Forelimb muscle (tissue), 1 donor: ENCODE measurements at regions not wholly inside any gene's neighbourhood (a gene's known extent, or its start where the extent isn't known, plus 50 kb on each side); places are given as distances from the start of the nearest gene placed in this dataset.
A peak's percentile ranks its signal among the peaks of the same experiment; 100 is the strongest.

Source experiments
- DNase-seq: peaks from one replicate; pipeline ENCODE4 v3.0.0-alpha.2; 2013; ENCODE audit warnings: low read depth

DNA sequence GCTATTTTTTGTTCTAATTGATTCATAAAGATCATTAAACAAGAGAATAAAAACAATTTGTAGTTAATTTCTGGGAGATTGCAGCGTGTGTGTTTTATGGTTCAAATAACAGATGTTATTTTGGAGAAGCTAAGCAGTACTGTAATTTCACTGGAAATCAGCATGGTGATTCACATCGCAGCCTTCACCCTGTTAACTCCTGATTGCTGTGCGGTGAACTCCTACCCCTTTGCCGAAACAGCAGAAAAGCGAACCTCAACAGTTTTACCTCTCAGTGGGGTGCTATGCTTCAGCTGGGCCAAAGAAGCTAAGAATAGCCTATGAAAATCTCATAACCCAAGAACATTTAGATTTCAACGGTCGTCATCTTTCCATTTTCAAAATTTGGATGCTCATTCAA is 441.5 kb upstream of the RARB start:
- no peak for DNase-seq

DNA sequence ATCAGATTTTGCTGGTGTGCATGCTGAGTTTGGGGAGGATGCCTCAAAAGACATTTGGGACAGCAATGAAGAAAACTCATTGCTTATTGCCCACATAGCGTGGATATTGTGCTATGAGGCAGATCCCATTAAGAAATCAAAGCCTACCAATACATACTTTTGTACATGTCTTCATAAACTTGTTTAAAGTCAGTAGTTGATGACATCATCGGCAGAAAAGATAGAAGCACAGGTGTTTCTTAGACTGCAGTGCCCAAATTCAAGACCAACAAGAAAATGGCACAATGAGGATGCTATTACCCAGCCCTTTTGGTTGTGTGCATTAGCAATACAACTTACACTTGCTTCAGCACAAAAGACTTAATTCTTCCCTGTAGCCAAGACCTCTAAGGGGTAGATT is 428.7 kb upstream of the RARB start:
- no peak for DNase-seq

DNA sequence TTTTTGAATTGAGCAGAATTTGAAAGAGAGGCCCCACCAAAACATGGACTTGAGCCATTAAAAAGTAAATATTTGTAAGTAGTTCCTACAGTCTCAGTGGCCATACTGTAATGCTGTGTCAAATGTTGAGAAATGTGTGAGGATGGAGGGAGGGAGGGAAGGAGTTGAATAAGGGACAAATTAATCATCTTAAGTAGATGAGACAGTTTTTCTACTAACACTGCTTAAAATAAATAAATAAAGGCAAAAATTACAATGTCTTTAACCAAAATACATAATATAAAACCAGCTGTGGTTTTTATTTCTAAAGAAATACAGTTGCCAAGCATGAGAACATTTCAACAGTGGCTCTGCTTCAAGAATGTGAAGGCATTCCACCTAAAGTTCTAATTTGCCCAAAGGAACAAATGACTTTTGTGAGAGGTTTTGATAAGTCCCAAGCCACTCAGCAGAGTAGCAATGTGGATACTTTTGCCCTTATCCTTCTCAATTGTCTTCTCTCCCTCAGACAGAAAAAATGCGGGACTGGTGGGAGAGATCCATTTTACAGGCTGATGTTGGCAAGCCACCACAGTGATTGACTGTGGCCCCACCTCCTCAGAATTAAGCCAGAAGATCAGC is 427.0 kb upstream of the RARB start:
- DNase-seq, result peak; percentile 39

DNA sequence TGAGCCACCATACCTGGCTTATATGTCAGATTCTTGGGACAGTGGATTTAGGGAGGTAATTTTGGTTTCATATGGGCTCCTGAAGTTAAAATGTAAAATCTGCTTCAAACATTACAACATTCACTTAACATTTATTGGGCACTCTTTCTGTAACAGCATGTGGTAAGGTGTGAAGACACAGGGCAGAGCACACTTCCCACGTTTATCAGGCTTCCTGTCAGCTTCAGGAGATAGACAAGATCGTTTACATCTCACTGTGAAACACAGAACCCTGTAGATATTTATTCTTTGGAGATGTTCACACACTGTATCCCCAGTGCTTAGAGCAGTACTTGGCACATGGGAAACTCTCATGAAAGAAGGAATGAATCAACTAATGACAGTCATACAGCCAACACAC is 426.0 kb upstream of the RARB start:
- DNase-seq, result no peak

DNA sequence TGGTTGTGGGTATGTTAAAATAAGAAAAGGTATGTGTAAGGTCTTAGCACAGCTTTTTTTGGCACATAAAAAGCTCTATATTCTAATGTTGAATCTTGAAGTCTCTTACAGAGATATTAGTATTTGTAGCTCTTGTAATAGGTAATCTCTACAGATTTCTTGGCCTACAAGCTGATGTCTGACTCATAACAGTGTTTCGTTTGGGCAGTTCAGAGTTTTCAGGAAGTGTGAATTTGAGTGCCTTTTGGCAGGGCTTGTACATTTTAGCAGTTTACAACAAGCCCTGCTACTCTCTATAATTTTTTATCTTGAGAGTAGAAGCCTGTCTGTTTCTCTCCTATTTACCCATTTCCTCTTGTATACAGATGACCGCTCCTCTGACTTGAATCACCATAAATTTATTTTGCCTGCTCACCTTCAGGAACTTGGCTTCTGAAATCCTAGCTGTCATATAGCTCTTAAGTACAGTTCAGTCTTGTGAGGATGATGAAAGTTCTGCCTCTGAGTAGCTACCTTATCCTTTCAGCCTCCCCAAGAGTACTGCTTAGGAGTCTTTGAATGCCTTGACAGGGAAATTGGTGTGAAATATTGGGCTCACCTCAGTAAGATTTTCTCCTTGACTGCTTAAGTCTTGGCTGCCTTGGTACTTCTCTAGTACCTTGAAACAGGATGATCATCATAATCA is 419.9 kb upstream of the RARB start:
- peak; percentile 49 for DNase-seq

DNA sequence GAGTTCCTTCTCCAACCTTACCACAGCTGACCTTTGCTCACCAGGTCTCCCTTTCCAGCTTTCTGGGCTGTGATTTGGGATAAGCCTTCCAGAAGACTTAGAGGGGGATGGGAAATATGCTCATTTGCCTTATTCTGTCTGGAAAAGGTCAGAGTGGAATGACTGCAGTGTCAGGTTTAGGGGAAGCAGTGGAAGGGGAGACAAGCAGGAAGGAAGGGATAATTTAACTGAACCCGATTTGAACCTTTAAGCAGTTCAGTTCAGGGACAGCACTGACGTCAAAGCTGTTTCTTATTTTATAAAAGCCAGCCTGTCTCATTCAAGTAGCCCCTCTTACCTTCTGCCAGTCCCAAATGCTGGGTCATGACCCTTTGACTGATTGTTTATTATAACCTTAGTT is 418.4 kb upstream of the RARB start:
- no peak for DNase-seq

DNA sequence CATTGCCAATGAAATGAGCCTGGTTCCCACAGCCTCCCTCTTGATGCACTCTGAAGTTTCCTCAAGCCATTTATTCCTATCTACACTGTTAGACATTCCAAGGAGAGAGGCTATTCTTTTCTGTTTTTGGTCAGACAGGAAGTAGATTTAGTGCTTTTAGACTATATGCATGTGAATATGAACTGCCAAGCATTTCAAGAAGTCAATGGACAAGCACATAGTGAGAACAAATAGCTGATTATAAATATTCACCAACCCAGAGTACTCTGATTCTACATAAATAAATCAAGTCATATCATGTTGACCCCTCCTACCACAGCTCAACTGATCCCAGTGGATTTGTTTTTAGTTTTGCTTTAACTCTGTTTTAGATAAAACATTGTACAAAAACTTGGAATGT is 412.5 kb upstream of the RARB start:
- DNase-seq, result no peak

DNA sequence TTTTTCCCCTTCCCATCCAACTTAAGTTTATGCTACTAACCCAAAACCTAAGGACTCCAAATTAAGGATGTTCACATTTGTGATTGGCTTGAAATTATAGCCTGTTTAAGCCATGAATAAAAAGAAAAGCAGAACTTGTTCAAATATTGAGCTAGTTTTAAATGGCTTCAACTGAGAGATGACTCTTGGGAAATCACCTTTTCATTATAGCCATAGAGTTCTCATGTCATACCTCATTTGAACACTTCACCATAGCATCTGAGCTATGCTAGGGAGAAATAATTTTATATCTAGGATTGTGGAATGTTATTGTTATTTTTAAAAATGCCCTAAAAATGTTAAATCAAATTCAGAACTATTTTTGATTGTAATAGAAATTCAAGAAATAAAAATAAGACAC is 409.2 kb upstream of the RARB start:
- DNase-seq, result no peak

DNA sequence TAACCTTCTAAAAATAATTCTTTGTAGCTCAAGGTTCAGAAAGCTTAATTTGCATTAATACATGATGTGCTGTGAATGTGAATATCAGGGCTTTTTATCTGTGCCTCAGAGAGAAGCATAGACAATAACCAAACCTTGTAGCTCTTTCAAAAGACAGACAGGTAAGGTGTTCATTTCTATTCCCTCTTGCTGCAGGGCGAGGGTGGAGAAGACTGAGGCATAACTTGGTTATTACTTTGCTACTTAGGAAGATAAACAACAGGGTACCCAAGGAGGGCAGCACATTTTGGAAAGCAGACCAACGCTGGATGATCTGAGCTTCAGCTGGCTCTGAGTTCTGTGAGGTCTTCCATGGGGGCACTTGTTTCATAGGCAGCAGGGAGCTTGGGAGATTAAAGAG is 408.6 kb upstream of the RARB start:
- no peak for DNase-seq

DNA sequence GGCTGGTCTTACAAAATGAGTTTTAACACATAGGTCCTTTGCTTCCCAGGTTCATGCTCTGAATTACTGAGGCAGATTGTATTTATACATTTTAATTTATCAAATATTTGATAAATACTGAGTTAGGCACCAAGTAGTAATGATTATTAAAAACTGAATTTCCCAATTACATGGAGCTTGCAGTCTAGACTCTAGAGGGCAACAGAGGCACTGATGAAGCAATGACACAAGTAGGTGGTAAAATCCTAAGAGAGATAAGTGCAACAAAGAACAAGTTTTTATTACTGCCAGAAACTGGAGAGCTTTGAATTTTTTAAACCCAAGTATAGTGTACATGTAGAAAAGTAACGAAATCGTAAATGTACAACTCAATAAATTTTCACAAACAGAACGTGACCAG is 406.2 kb upstream of the RARB start:
- no peak for DNase-seq

DNA sequence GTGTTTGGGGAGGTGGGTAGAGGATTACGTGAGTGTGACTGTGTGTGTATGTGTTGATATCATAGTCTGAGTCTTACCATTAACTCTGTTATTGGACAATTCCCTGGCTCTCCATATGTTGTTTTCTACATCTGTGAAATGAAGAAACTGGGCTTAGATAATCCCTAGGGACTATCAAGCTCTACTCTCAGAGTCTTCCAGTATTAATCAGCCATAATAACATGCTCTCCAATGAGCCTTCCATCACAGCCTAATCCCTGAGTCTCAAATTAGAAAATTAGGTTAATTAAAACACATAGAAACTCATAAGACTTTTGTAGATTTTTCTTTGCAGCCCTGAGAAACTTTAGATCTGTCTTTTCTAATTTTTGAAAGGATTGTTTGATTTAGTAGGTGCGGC is 404.2 kb upstream of the RARB start:
- DNase-seq, result no peak

DNA sequence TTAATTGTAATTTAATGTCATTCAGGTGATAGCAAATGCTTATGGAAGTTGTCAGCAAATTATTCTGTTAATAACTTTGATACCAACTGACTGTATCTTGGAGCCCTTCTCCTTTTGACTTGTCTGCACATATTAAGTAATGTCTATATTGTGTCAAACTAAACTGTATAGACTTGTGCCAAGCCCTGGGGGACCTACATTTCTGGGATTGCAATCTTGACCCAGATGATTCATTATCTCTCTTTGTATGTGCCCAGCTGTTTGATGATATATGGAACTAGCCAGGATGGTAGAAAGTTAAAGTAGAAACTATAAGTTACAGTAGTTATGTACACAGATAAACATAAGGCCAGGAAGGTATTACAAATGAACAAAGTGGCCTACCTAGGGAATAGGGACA is 402.8 kb upstream of the RARB start:
- no peak for DNase-seq

DNA sequence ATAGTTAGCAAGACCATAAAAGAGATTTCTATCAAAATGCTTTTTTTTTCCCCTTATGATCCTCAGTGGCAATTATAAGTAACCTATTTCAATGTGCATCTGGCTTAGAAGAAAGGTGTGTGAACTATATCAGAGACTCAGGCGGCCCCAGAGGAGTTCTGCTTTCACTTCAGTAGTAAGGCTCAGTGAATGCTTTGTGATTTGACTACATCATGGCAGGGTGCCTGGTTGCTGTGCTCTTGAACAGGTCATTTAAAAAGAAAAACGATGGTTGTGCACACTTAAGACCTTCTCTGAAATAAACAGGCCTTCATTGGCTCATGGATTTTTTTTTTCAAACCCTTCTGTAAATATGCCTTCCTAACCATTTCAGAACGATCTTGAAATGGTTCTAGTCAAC is 400.4 kb upstream of the RARB start:
- no peak for DNase-seq

DNA sequence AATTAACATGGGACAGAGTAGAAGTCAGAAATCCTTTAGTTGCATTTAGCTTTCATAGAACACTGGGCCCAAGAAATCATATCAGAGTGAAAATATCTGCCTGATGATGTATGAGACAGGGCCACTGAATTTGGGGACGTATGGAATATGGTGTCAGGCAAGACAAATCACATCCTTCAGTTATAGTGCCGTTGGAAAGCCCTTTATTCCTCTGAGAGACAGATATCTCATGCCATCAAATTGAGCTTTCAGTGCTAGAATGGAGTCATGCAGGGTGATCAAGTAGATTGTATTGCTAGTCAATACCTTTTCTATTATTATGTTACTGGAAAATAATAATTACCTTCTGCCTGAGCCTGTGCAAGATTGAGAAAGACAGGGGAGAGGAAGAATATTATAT is 398.2 kb upstream of the RARB start:
- DNase-seq, result no peak

DNA sequence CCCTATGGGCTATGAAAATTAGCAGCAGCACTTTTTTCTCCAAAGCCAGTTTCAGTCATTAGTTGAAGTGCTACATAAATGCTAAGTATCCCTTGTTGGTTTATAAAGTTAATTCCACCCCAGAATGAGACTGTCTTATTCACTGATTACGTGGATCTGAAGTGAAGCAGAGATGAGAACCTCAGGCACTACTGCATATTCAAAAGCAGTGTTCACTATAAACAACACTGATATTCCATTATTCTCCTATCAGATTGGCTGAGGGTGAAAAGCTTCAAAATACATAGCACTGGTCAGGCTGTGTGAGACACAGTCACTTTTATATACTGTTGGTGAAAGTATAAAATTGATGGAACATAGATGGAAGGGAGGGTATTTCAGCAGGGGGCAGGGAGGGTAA is 395.7 kb upstream of the RARB start:
- DNase-seq, result no peak

DNA sequence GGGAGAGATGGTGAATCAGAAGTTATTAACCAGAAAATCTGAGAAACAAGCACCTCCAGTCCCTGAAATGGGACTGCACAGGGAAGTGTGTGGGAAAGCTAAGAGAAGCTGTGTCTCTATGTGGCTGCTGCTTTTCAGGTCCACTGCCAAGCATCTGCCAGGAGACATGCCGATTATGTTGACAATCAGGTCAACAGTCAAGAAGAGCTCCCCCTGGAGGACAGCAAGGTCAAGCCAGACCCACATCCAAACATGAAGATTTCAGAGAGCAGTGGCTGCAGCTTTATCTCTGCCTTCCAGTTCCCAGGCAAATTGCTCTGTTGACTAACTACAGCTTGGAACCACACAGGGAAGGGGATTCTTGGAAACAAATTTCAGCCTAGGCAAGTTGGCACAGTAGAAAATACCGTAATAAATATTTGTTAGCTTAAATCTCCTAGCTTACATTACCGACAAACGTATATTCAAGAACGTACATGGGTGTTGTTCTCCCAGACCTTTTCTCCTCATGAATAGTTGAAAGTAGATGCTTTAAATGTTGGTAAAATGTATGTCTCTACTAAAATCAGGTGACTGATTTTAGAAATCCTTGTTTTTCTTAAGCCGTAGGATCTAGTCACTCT is 394.5 kb upstream of the RARB start:
- DNase-seq, result no peak

DNA sequence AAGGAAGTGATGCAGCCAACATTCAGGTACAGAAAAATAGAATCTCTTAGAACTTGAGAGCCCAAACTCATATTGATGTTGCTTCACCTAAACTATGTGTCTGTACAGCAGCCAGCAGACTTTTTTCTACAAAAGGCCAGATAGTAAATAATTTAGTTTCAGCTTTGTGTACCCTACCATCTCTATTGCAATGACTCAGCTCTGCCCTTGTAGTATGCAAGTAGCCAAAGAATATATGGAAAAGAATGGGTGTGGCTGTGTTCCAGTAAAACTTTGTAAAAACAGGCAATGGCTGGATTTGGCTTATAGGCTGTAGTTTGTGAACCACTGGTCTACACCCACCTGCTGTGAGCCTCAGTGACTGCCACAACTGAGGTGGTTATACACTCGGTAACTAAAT is 392.5 kb upstream of the RARB start:
- DNase-seq, result no peak

DNA sequence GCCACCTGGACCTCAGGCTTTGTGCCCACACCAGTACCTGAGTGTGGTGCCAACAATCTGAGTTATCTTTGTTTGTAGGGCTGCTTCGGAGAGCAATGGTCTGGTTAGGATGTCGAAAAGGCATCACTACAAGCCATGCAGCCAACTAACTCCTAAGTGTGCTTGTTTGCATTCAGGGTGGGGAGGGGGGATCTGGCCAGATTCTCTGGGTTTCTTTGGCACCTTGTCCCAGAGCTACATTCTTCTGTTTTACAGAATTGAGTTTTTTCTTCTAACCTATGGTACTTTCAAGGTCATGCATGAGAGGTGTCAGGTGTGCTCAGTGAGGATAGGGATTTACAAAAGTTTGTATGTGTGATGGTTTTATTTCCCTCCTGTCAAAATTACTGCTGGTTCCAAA is 391.4 kb upstream of the RARB start:
- no peak for DNase-seq

DNA sequence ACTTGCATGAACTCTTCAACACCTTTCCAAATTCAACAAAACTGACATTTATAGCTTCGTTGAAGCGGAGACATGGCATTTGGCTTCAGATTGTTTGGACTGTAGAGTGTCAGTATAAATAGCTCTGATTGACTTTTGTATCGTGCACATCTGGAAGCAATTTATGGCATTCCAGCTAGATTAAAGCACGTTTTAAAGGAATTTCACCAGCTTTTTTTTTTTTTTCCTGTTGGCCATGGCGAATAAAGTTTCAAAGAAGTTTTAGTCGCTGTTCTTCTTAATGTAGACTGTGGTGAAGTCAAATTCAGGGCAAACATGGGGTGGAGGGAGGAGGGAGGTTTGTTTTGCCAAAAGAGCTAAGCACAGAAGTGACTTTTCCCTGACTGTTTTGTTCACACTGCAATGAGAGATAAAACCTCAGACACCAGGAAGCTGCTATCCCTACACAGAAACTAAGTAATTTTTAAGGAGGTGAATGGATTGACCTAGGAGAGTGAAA is 391.0 kb upstream of the RARB start:
- peak; percentile 48 for DNase-seq

DNA sequence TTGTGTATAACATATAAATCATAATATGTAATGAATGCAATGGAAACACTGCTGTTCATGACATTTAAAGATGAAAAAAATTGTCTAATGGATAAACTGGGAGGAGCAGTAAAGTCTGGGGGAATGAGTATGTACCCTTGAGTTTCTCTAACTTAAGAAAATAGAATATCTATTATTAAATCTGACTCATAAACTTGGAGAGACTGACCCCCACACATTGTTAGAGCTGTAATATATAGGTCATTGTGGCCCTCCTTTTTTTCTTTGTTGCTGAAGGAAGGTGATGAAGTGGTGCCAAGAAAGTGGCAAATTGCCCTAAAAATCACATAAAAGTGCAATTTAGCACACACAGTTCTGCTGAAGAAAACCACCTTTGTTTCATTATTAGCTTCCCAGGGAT is 389.8 kb upstream of the RARB start:
- DNase-seq, result no peak

DNA sequence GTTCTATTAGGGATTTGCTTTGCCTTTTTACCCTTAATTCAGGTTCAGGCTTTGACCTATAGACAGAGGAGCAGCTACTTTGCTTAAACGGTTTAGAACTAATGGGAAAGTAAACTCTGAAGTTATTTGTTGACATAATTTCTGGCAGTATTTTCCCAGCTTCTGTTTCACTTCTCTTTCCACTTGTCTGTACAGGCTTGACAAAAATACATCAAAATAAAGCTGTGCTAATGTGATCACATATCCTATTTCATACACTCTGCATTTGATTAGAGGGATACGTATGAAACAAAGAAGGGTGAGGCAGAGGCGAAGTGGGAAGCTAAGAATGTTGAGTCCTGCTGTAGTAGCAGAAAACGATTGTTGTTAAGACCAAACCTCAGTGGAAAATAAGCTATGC is 389.1 kb upstream of the RARB start:
- no peak for DNase-seq

DNA sequence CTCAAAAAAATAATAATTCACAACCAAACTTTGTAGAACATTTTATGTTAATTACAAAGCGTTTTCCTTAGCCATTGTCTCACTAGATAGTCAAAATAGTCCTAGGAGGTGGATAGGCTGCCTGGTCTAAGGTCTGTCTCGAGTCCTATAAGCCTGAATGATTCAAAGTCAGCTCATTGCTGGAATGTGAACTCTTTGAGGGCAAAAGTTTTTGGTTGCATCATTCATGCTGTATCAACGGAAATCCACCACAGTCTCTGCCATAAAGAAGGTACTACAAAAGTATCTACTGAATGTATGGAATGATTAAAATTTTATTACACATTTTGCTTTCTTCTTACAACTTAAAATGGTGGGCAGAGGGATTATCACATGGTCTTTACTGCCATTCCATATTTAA is 387.3 kb upstream of the RARB start:
- DNase-seq, result no peak

DNA sequence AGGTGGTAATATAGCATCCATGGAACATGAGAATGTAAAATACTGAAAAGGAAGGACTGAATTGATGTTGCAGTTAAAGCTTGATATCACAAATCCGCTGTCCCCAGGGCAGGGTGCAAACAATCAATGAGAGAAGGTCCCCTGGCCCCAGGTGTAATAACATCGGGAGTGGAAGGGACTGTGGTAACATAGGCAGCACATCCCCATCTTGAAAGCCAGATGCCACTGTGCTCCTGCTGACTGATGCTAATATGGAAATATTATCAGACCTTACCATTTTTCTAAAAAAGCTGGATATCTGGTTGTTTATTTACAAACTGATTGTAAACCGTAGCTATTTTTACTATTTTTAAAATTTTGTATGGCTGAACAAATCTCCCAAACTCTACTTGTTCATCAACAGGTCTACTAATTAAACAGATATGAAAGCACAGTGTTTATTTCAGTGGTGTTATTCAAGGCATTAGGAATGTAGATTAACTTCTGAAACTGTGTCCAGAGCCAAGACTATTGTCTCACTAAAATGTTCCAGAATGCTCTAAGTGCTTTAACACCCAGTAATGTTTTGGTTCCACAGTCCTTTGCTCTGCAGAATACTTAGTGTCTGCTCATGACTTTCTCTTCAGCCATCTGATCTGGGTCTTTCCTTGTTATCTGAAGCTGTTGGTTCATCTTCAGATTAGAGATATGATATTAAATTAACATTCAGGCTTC is 386.0 kb upstream of the RARB start:
- DNase-seq, result no peak
